ENCODE measurements at regions not wholly inside any gene's neighbourhood (a gene's known extent, or its start where the extent isn't known, plus 50 kb on each side); places are given as distances from the start of the nearest gene placed in this dataset.
"Not testable (repeated sequence)": the region's sequence is repeated elsewhere in the genome, so short reads cannot be mapped to it uniquely, and the experiment has no call there.

GRCh38 chr5:28928327-28928790, 1890.0 kb upstream of the CDH9 start:
- not testable (repeated sequence) for DNase-seq (ENCODE audit: low read depth)

- no peak for DNase-seq (ENCODE audit: low read depth)
Measured at GRCh38 chr5:28927559-28928326, 1889.4 kb upstream of the CDH9 start.

- no peak for DNase-seq (ENCODE audit: low read depth)
Measured at GRCh38 chr5:28926422-28926821, 1888.0 kb upstream of the CDH9 start.

- no peak for DNase-seq (ENCODE audit: low read depth)
Measured at GRCh38 chr5:28917631-28918030, 1879.2 kb upstream of the CDH9 start.

- no peak for DNase-seq (ENCODE audit: low read depth)
Measured at GRCh38 chr5:28914297-28914696, 1875.9 kb upstream of the CDH9 start.

GRCh38 chr5:28903643-28904042, 1865.3 kb upstream of the CDH9 start:
- no peak for DNase-seq (ENCODE audit: low read depth)

GRCh38 chr5:28896949-28897348, 1858.6 kb upstream of the CDH9 start:
- DNase-seq (ENCODE audit: low read depth): no peak

- DNase-seq (ENCODE audit: low read depth): no peak
Measured at GRCh38 chr5:28880936-28881335, 1842.5 kb upstream of the CDH9 start.

GRCh38 chr5:28877050-28877449, 1838.7 kb upstream of the CDH9 start:
- no peak for DNase-seq (ENCODE audit: low read depth)

- no peak for DNase-seq (ENCODE audit: low read depth)
Measured at GRCh38 chr5:28864006-28864405, 1825.6 kb upstream of the CDH9 start.

GRCh38 chr5:28862860-28863196, 1824.4 kb upstream of the CDH9 start:
- no peak for DNase-seq (ENCODE audit: low read depth)

- DNase-seq (ENCODE audit: low read depth): no peak
Measured at GRCh38 chr5:28862137-28862859, 1823.9 kb upstream of the CDH9 start.

- DNase-seq (ENCODE audit: low read depth): no peak
Measured at GRCh38 chr5:28855626-28856025, 1817.2 kb upstream of the CDH9 start.

GRCh38 chr5:28850320-28850921, 1812.0 kb upstream of the CDH9 start:
- no peak for DNase-seq (ENCODE audit: low read depth)

GRCh38 chr5:28831042-28831441, 1792.7 kb upstream of the CDH9 start:
- no peak for DNase-seq (ENCODE audit: low read depth)

GRCh38 chr5:28823231-28823630, 1784.8 kb upstream of the CDH9 start:
- DNase-seq (ENCODE audit: low read depth): no peak

- no peak for DNase-seq (ENCODE audit: low read depth)
Measured at GRCh38 chr5:28822071-28822470, 1783.7 kb upstream of the CDH9 start.

GRCh38 chr5:28810751-28811136, 1772.4 kb upstream of the CDH9 start:
- no peak for DNase-seq (ENCODE audit: low read depth)

GRCh38 chr5:28809811-28810750, 1771.7 kb upstream of the CDH9 start:
- DNase-seq (ENCODE audit: low read depth): no peak

- DNase-seq (ENCODE audit: low read depth): no peak
Measured at GRCh38 chr5:28808967-28809810, 1770.8 kb upstream of the CDH9 start.

- DNase-seq (ENCODE audit: low read depth): no peak
Measured at GRCh38 chr5:28807195-28807729, 1768.9 kb upstream of the CDH9 start.

All from GM04503 (cell line).